ENCODE measurements at regions not wholly inside any gene's neighbourhood (a gene's known extent, or its start where the extent isn't known, plus 50 kb on each side); places are given as distances from the start of the nearest gene placed in this dataset.

DNA sequence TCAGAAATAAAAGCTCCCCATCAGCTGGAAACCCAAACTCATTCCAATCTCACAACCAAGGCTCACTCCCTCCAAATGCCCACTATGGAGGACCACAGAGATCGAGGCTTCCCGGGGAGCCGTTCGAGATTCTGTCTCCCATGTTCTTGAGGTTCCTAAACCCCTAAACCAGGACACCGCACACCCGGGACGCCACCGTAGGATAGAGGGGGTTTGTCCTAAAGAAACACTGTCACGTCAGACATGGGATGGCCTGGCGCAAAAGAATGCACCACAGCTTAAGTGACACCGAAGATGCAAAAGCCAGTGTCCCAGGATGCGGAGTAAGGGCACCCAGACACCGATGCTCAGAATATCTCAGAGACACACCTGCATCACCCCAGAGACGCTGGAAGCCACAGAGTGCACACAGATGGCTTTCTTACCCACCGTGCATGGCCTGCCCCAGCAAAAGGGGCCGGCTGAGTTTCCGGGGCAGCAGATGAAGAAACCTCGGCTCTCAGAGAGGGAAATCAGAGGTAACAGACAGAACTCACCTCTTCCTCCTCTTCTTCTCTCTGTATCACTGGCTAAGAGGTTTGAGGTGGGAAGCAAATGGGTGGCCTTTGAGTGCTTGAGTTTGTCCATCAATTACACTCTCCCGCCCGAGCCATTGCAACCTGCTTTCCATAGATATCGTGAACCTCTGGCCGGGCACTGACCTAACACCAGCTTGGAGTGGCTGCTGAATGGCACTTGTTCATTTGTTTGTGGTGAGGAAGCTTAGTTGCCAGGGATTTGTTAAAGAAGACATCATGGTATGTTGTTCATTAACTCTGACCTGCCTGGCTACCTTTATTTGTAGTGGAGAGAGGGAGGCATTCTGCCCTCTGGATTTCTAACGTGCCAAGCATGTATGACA, 65.1 kb upstream of the TNRC6C start:
- DNase-seq (peak in 1 of 5 donors; percentile 40), ATAC-seq (no peak)
- no peaks in the 10 kb centered on the region for H3K36me3 ChIP-seq
- H3K4me3 ChIP-seq: no peak overlapping the region
- no peaks in the 10 kb centered on the region for H3K27me3 ChIP-seq
- WGBS, 4 donors: 88 to 95% (median 93%) methylated on average over 23 of the region's 23 CpGs
- no peaks in the 10 kb centered on the region for H3K9me3 ChIP-seq
- TF ChIP-seq, protein P1, sequence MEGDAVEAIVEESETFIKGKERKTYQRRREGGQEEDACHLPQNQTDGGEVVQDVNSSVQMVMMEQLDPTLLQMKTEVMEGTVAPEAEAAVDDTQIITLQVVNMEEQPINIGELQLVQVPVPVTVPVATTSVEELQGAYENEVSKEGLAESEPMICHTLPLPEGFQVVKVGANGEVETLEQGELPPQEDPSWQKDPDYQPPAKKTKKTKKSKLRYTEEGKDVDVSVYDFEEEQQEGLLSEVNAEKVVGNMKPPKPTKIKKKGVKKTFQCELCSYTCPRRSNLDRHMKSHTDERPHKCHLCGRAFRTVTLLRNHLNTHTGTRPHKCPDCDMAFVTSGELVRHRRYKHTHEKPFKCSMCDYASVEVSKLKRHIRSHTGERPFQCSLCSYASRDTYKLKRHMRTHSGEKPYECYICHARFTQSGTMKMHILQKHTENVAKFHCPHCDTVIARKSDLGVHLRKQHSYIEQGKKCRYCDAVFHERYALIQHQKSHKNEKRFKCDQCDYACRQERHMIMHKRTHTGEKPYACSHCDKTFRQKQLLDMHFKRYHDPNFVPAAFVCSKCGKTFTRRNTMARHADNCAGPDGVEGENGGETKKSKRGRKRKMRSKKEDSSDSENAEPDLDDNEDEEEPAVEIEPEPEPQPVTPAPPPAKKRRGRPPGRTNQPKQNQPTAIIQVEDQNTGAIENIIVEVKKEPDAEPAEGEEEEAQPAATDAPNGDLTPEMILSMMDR (IDR thresholded peaks at IDR 0.05): no peak
- TF ChIP-seq POLR2A (IDR thresholded peaks at IDR 0.05): no peak
- H3K27ac ChIP-seq: no peak overlapping the region
- H3K4me1 ChIP-seq: peaks cover 0 to 3% (median under 1%) of the 10 kb centered on the region in 12 donors
- intact Hi-C loops (cut with DNase I): loop anchor here in 2 of 10 donors (5.0 to 10.0 kb wide), 2 partner anchors 64 to 109 kb away; partner anchors contain the start of gene TNRC6C (in 1 of the 2)

DNA sequence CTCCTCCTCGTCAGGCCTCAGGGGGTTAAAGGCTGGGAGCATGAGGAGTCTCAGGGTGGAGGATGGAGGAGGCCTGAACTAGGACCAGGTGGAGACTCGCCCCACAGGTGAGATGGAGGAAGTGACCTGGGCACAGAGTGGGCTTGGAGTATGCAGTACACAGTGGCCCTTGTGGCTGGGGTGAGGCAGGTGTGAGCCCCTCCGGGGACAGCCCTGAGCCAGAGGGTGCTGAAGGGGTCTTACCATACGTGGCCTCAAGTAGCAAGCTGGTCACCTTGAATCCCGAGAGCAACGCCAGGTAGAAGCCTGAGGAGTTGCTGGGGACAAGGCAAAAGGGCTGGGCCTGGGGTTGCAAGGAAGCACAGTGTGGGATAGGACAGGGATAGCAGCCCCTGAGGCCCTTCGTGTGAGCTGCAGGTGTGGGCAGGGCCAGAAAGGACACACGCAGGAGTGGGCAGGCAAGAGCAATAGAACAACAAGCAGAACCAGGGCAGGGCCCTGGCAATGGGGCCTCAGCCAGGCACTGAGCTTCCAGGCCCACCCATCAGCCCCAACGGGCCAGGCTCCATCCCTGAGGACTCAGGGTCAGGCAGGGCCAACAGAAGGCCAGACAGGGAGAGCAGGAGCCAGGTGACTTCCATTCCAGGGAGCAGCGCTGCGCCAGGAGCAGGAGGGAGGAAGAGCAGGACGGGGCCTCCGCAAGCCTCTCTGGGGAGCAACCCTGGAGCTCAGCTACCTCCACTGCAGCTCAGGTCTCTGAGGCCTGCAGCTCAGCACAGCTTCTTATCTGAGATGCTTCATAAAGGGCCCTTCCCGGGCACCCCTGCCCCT, 64.2 kb upstream of the TNRC6C start:
- intact Hi-C loops (cut with DNase I): loop anchor here in 2 of 10 donors (5.0 to 10.0 kb wide), 2 partner anchors 63 to 110 kb away; partner anchors contain the start of gene TNRC6C (in 1 of the 2)
- WGBS, 4 donors: 83 to 91% (median 87%) methylated on average over 14 of the region's 14 CpGs
- Histone ChIP-seq H3K4me3 (no peak overlapping the region), H3K27me3 (no peaks in the 10 kb centered on the region), H3K4me1 (no peaks in the 10 kb centered on the region), H3K36me3 (no peaks in the 10 kb centered on the region), H3K27ac (no peak overlapping the region), H3K9me3 (no peaks in the 10 kb centered on the region)
- ATAC-seq: peak in 1 of 4 donors; percentile 54
- TF ChIP-seq, protein P1 (IDR thresholded peaks at IDR 0.05): no peak
- no peak for TF ChIP-seq POLR2A (IDR thresholded peaks at IDR 0.05)
- DNase-seq: peak in 1 of 5 donors; percentile 31

DNA sequence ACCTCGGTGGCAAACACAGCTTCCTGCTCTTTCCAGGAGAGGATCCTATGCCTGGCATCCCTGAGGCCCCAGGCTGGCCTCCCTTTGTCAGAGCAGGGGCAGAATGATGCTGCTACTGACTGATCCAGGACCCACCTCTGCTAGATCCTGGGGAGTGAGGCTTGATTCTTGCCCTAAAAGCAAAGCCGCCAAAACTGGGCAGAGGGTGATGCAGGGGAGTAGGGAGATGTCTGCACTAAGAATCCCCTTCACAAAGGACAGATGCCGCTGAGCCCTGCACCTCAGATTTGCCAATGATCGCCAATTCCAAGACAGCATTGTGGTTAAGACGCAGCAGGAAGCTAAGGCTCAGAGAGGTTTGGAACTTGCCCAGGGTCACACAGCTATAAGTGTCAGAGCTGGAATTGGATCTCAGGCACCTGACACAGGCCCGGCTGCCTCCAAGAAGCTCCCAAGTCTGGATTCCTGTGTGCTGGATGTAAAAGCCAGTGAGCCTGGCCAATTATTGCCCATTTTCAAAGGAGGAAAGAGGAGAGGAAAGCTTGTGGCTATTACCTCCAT, 60.7 kb upstream of the TNRC6C start:
- DNase-seq (no peak), ATAC-seq (no peak)
- peaks cover 0 to 2% (median 0%) of the 10 kb centered on the region in 9 donors for H3K27me3 ChIP-seq
- H3K9me3 ChIP-seq: no peaks in the 10 kb centered on the region
- no peaks in the 10 kb centered on the region for H3K36me3 ChIP-seq
- H3K4me1 ChIP-seq: no peaks in the 10 kb centered on the region
- intact Hi-C loops (cut with DNase I): loop anchor here in 1 of 10 donors (10.0 kb wide), 1 partner anchor 113 kb away; no protein-coding TSS in a partner anchor
- H3K4me3 ChIP-seq: no peak overlapping the region
- no peak for TF ChIP-seq POLR2A (IDR thresholded peaks at IDR 0.05)
- TF ChIP-seq, protein P1 (IDR thresholded peaks at IDR 0.05): no peak
- H3K27ac ChIP-seq: no peak overlapping the region
- 92 to 96% (median 92%) methylated on average over 6 of the region's 6 CpGs for WGBS, 4 donors
